Activated naive CD8-positive, alpha-beta T cell treated with anti-CD3 and anti-CD28 coated beads, Interleukin-2, amount 10 ng/mL, durations not matched to agents 7 days and 5 days (primary cell): ENCODE measurements at regions not wholly inside any gene's neighbourhood (a gene's known extent, or its start where the extent isn't known, plus 50 kb on each side); places are given as distances from the start of the nearest gene placed in this dataset.

Source experiments
- ATAC-seq: fragments of 150-1000 bp; cut with Tn5 transposase; one replicate; pipeline ENCODE4 v1.10.0; 2021; ENCODE audit warnings: low read depth, moderate library complexity
- POLR2A ChIA-PET: fragments of 350-600 bp; sonication (Branson Sonifier 250); formaldehyde crosslinking; loops from one replicate; lab custom pipeline; 2021; ENCODE audit warnings: antibody characterized with exemption; lab: Charles Lee
- DNase-seq: peaks from one replicate; pipeline ENCODE4 v3.0.0; 2021
- H3K27ac Mint-ChIP-seq: one replicate; pipeline ENCODE4 v1.8.0; 2022; ENCODE audit warnings: mild to moderate bottlenecking, mixed read lengths
- H3K27me3 Mint-ChIP-seq: one replicate; pipeline ENCODE4 v1.8.0; 2022; ENCODE audit warnings: mild to moderate bottlenecking, moderate library complexity, mixed read lengths
- H3K36me3 Mint-ChIP-seq: one replicate; pipeline ENCODE4 v1.8.0; 2021; ENCODE audit warnings: mild to moderate bottlenecking, mixed read lengths
- H3K4me1 Mint-ChIP-seq: one replicate; pipeline ENCODE4 v1.8.0; 2021; ENCODE audit warnings: mixed read lengths
- H3K4me3 Mint-ChIP-seq: one replicate; pipeline ENCODE4 v1.8.0; 2022; ENCODE audit warnings: mild to moderate bottlenecking, moderate library complexity, mixed read lengths
- H3K9me3 Mint-ChIP-seq: one replicate; pipeline ENCODE4 v1.8.0; 2021; ENCODE audit warnings: mixed read lengths

DNA sequence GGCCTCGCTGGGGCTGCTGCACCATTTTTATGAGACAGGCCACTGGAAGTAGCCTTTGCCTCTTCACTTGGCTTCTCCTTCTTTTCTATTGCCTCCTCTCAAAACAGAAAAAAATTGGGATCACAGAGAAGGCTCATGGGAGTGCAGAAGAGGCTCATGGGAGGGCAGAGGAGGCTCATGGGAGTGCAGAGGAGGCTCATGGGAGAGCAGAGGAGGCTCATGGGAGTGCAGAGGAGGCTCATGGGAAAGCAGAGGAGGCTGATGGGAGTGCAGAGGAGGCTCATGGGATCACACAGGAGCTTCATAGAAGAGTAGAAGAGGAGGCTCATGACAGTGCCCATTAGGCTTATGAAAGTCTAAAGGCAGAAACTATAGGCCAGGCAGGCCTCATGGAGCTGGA, 211.2 kb downstream of the IRF8 start:
- ATAC-seq (no peak), DNase-seq (no peak)
- POLR2A ChIA-PET, result no interaction called here
- no peak overlapping the region for H3K27ac Mint-ChIP-seq
- no peaks in the 10 kb centered on the region for H3K36me3 Mint-ChIP-seq
- no peaks in the 10 kb centered on the region for H3K9me3 Mint-ChIP-seq
- H3K27me3 Mint-ChIP-seq, result peaks cover 2% of the 10 kb centered on the region
- H3K4me3 Mint-ChIP-seq, result no peak overlapping the region
- no peaks in the 10 kb centered on the region for H3K4me1 Mint-ChIP-seq

- no peaks in the 10 kb centered on the region for H3K9me3 Mint-ChIP-seq
- POLR2A ChIA-PET, result no interaction called here
- H3K4me1 Mint-ChIP-seq, result no peaks in the 10 kb centered on the region
- peaks cover 2% of the 10 kb centered on the region for H3K27me3 Mint-ChIP-seq
- DNase-seq (no peak), ATAC-seq (no peak)
- H3K36me3 Mint-ChIP-seq, result no peaks in the 10 kb centered on the region
- no peak overlapping the region for H3K4me3 Mint-ChIP-seq
- no peak overlapping the region for H3K27ac Mint-ChIP-seq
Observed at GRCh38 chr16:86110726-86111125, 211.8 kb downstream of the IRF8 start.

- no peak for ATAC-seq
- POLR2A ChIA-PET, result no interaction called here
- Mint-ChIP-seq H3K4me3 (no peak overlapping the region), H3K4me1 (no peaks in the 10 kb centered on the region), H3K9me3 (no peaks in the 10 kb centered on the region), H3K27ac (no peak overlapping the region), H3K27me3 (peaks cover 2% of the 10 kb centered on the region), H3K36me3 (no peaks in the 10 kb centered on the region)
- DNase-seq, result no peak
Observed at GRCh38 chr16:86112178-86112577, 213.2 kb downstream of the IRF8 start.

DNA sequence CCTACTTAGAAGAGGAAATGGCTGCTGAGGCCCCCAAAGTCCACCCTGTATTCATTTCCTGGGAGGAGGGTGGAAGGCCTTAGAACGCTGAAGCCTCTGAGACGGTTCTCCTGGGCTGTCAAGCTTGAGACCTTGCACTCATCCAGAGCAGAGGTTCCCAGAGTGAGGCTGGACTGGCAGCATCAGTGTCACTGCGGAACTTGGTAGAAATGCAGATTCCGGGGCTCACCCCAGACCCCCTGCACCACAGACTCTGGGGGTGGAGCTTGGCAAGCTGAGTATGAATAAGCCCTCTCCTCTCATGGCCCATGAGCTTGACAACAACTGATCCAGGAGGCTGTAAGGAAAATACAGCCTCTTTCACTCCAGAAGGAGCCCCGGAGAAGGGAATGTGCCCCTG, 218.3 kb downstream of the IRF8 start:
- peaks cover 16% of the 10 kb centered on the region for H3K27me3 Mint-ChIP-seq
- H3K36me3 Mint-ChIP-seq, result no peaks in the 10 kb centered on the region
- H3K4me3 Mint-ChIP-seq, result no peak overlapping the region
- no peaks in the 10 kb centered on the region for H3K4me1 Mint-ChIP-seq
- H3K9me3 Mint-ChIP-seq, result no peaks in the 10 kb centered on the region
- ATAC-seq (no peak), DNase-seq (no peak)
- H3K27ac Mint-ChIP-seq, result no peak overlapping the region
- POLR2A ChIA-PET, result no interaction called here

DNA sequence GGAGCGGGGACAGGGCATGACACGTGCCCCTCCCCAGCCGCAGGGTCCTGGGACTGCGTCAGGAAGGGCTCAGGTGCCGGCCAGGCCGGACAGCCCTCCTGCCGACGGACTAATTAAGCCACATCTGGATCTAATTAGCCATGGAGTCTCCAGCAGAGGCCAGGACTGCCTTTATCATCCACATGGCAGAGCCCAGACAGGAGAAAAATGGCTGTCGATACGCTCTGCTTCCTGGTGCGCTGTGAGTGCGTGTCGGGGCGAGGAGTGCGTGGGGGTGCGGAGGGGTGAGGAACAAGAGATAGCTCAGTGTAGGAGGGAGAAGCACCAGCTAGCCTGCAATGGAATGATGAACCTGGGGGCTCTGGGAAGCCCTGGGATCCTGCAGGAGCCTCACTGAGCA, 218.8 kb downstream of the IRF8 start:
- DNase-seq (no peak), ATAC-seq (no peak)
- H3K27me3 Mint-ChIP-seq, result peaks cover 16% of the 10 kb centered on the region
- POLR2A ChIA-PET, result no interaction called here
- no peaks in the 10 kb centered on the region for H3K4me1 Mint-ChIP-seq
- no peak overlapping the region for H3K27ac Mint-ChIP-seq
- no peaks in the 10 kb centered on the region for H3K36me3 Mint-ChIP-seq
- no peaks in the 10 kb centered on the region for H3K9me3 Mint-ChIP-seq
- no peak overlapping the region for H3K4me3 Mint-ChIP-seq

DNA sequence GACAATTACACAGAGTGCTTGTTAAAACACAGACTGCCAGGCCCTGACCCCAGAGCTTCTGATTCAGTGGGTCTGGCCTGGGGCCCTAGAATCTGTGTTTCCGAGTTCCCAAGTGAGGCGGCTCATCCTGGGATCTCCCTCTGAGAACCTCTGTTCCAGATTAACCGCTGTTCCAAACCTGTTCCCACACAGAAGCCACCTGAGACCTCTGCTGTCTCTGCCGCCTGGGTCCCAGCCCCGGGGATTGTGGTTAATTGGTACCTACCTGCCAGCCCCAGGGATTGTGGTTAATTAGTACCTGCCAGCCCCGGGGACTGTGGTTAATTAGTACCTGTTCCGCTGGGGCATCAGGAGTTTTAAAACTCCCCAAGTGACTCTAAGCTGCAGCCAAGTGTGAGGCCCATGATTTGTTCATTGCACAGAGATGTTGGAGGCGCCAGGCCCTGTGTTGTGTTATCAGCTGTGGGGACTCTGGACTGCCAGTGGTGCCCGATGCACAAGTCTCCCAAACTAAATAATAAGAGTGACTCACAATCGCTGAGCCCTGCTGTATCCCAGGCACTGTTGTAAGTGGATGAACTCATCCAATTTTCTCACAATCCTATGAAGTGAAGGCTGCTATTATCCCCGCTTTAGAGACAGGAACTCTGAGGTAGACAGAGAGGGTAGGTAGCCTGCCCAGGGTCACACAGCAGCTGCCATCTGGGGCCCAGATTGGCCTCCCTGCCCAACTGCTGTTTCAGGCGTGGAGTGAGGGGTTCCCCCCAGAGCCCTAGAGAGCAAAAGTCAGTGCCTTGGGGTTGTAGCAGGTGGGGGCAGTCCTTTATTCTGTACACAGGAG, 219.7 kb downstream of the IRF8 start:
- H3K27ac Mint-ChIP-seq, result no peak overlapping the region
- ATAC-seq, result no peak
- POLR2A ChIA-PET, result no interaction called here

DNA sequence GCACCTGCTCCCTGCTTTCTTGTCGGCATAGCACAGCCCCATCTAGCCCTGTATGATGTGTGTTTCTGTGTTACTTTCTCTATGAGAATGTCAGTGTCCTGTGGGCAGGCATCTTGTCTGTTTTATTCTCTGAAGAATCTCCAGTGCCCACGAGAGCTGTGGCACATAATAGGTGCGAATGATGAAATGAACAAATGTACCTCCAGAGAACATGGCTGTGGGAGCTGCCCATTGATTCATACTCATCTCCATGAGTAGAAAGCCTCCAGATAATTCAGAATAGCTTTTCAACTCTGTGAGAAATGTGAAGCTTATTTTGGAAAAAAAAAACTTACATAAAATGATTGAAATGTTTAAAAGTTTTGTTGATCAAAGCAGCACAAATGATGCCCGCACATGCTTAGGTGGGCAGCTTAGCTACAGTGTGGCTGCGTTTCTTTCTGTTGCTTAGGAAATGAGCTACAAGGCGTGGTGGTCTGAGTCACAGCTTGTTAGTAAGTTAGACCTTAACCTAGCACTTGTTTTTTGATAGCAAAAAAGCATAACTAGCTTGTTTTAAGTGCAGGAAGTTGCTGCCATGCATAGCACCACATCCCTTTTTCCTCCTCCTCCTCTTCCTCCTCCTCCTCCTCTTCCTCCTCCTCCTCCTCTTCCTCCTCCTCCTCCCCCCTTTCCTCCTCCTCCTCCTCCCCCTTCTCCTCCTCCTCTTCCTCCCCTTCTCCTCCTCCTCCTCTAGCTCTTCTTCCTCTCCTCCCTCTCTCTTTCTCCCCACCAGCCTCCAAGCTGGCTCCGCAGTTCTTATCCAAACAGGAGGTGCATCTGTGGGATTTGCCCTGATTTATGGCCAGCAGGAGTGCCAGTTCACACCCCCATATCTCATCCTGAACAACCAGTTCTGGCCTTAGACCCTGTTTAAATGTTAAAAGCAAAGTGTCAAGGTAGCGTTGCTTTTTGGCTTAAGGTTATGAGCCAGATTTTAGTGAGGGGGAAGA, 221.5 kb downstream of the IRF8 start:
- Mint-ChIP-seq H3K9me3 (no peaks in the 10 kb centered on the region), H3K36me3 (no peaks in the 10 kb centered on the region), H3K27ac (no peak overlapping the region), H3K27me3 (peaks cover 27% of the 10 kb centered on the region), H3K4me3 (no peak overlapping the region), H3K4me1 (no peaks in the 10 kb centered on the region)
- DNase-seq (no peak), ATAC-seq (no peak)
- POLR2A ChIA-PET, result no interaction called here

More for the DNA sequence above, 219.7 kb downstream of the IRF8 start:
- Mint-ChIP-seq H3K4me3 (no peak overlapping the region), H3K27me3 (peaks cover 19% of the 10 kb centered on the region), H3K9me3 (no peaks in the 10 kb centered on the region), H3K36me3 (no peaks in the 10 kb centered on the region), H3K4me1 (no peaks in the 10 kb centered on the region)
- no peak for DNase-seq

DNA sequence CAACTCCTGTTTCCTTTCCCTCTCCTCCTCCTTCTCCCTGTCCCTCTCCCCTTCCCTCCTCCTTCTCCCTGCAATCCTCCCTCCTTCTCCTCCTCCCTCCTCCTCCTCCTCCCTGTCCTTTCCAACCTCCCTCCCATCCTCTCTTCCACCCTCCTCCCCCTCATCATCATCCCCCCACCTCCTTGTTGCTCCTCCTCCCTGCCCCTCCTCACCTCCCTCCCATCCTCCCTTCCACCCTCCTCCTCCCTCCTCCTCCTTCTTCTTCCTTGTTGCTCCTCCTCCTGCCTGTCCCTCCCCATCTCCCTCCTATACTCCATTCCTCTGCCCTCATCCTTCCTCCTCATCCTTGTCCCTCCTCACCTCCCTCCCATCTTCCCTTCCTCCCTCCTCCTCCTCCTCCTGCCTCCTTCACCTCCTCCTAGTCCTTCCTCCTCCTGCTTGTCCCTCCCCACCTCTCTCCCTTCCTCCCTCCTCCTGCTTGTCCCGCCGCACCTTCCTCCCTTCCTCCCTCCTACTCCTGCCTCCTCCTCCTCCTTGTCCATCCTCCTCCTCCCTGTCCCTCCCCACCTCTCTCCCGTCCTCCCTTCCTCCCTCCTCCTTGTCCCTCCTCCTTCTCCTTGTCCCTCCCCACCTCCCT, 222.5 kb downstream of the IRF8 start:
- Mint-ChIP-seq H3K9me3 (no peaks in the 10 kb centered on the region), H3K36me3 (no peaks in the 10 kb centered on the region), H3K27me3 (peaks cover 30% of the 10 kb centered on the region), H3K27ac (no peak overlapping the region), H3K4me3 (no peak overlapping the region), H3K4me1 (no peaks in the 10 kb centered on the region)
- DNase-seq (no peak), ATAC-seq (no peak)
- POLR2A ChIA-PET, result no interaction called here

DNA sequence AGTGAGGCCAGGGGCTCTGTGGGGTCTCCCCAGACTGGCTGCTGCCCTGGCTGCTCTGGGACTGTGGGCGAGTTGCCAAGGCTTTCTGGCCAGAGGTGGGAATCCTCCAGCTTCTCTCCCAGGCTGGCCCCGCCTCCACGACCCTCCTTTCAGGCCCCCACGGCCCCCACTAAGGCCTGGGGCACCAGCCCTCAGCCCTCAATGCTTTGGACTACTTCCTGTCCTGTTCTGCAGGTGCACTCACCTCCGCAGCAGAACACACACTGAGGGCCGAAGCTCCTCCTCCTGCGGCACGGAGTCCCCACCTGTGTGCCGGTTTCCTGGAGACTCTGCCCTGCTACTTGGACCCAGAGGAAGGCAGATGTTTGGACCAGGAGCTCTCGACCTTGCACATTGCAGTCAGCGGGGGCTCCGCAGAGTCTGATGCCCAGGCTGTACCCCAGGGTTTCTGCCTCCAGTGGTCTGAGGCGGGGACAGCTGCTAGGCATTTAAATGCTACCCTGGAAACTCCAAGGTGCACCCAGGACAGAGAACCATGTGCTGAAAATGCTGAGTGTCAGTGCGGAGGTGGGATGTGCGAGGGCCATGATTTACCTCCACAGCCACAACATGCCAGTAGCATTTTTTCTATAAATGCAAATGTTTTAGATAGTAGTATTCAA, 223.8 kb downstream of the IRF8 start:
- ATAC-seq, result no peak
- no peaks in the 10 kb centered on the region for H3K4me1 Mint-ChIP-seq
- no peak for DNase-seq
- no peaks in the 10 kb centered on the region for H3K36me3 Mint-ChIP-seq
- POLR2A ChIA-PET, result no interaction called here
- no peak overlapping the region for H3K27ac Mint-ChIP-seq
- peaks cover 31% of the 10 kb centered on the region for H3K27me3 Mint-ChIP-seq
- H3K4me3 Mint-ChIP-seq, result no peak overlapping the region
- no peaks in the 10 kb centered on the region for H3K9me3 Mint-ChIP-seq

DNA sequence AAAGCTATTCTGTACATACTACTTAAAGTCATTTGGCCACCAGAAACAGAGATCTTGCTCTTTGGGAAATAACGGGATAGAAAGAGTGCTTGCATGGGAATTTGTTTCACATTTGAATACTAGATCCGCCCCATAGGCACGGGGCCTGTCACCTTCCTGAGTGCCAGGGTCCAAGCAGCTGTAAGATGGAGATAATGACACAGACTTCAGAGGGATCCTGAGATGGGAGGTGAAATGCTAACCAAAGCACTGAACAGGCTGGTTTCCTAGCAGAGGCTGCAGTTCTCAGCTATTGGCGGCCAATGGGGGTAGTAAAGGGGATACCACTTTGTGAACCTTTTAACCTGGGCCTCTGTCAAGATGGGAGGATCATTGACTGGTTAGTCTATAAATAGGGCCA, 225.4 kb downstream of the IRF8 start:
- no peaks in the 10 kb centered on the region for H3K9me3 Mint-ChIP-seq
- ATAC-seq (no peak), DNase-seq (no peak)
- H3K36me3 Mint-ChIP-seq, result no peaks in the 10 kb centered on the region
- H3K27ac Mint-ChIP-seq, result no peak overlapping the region
- H3K4me1 Mint-ChIP-seq, result no peaks in the 10 kb centered on the region
- peaks cover 31% of the 10 kb centered on the region for H3K27me3 Mint-ChIP-seq
- no peak overlapping the region for H3K4me3 Mint-ChIP-seq
- POLR2A ChIA-PET, result no interaction called here

GRCh38 chr16:86126891-86127290, 227.9 kb downstream of the IRF8 start:
- no peak for DNase-seq
- no peak overlapping the region for H3K4me3 Mint-ChIP-seq
- no peaks in the 10 kb centered on the region for H3K4me1 Mint-ChIP-seq
- H3K27ac Mint-ChIP-seq, result no peak overlapping the region
- no peaks in the 10 kb centered on the region for H3K9me3 Mint-ChIP-seq
- H3K27me3 Mint-ChIP-seq, result peaks cover 20% of the 10 kb centered on the region
- POLR2A ChIA-PET, result no interaction called here
- no peaks in the 10 kb centered on the region for H3K36me3 Mint-ChIP-seq
- ATAC-seq, result no peak

DNA sequence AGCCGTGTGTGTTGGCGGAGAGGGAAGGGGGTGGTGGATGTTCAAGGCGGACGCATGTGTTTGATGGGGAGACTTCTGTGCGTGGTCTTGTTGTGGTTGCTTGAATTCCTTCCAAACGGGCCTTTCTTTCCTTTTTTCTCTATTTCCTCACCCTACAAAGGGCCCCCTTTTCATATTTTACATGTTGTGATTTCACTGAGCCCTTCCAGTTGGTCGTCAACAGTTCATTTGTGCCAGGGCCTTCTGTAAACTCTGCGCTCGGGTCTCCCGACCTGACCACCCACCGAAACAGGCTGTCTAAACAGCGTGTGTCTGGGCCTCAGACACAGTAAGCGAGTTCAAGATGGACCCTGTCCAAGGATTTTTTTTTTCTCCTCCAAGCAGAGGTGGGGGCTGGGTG, 228.4 kb downstream of the IRF8 start:
- Mint-ChIP-seq H3K27me3 (peaks cover 17% of the 10 kb centered on the region), H3K4me3 (no peak overlapping the region), H3K4me1 (no peaks in the 10 kb centered on the region), H3K9me3 (no peaks in the 10 kb centered on the region), H3K27ac (no peak overlapping the region), H3K36me3 (no peaks in the 10 kb centered on the region)
- POLR2A ChIA-PET, result no interaction called here
- DNase-seq (no peak), ATAC-seq (no peak)

GRCh38 chr16:86128246-86128645, 229.3 kb downstream of the IRF8 start:
- POLR2A ChIA-PET, result interaction anchor here (0.7 kb wide), 1 partner anchor 317 kb away, joined by 3 read pairs; no protein-coding TSS in a partner anchor
- Mint-ChIP-seq H3K36me3 (no peaks in the 10 kb centered on the region), H3K9me3 (no peaks in the 10 kb centered on the region), H3K4me1 (no peaks in the 10 kb centered on the region), H3K27me3 (peaks cover 15% of the 10 kb centered on the region), H3K4me3 (no peak overlapping the region), H3K27ac (no peak overlapping the region)
- ATAC-seq (no peak), DNase-seq (no peak)
